ENCODE measurements at regions not wholly inside any gene's neighbourhood (a gene's known extent, or its start where the extent isn't known, plus 50 kb on each side); places are given as distances from the start of the nearest gene placed in this dataset.

DNA sequence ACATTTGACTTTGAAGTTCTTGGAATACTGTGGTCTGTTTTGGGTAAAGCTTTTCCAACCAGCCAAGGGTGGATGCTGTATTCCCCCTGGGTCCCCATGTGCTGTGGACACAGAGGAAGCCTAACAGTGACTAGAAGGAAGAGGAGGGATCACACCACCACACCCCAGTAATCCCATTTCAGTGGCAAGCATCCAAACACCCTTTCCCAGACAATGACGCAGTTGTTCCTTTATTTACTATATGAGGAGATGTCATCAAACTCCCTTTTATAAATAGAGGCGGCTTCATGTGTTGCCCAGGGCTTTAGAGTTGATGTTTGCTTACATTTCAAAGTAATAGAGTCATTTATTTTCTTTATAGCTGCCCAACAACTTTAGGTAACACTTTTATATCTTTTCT, 959.4 kb upstream of the GYPC start:
- TF ChIP-seq, protein P1, sequence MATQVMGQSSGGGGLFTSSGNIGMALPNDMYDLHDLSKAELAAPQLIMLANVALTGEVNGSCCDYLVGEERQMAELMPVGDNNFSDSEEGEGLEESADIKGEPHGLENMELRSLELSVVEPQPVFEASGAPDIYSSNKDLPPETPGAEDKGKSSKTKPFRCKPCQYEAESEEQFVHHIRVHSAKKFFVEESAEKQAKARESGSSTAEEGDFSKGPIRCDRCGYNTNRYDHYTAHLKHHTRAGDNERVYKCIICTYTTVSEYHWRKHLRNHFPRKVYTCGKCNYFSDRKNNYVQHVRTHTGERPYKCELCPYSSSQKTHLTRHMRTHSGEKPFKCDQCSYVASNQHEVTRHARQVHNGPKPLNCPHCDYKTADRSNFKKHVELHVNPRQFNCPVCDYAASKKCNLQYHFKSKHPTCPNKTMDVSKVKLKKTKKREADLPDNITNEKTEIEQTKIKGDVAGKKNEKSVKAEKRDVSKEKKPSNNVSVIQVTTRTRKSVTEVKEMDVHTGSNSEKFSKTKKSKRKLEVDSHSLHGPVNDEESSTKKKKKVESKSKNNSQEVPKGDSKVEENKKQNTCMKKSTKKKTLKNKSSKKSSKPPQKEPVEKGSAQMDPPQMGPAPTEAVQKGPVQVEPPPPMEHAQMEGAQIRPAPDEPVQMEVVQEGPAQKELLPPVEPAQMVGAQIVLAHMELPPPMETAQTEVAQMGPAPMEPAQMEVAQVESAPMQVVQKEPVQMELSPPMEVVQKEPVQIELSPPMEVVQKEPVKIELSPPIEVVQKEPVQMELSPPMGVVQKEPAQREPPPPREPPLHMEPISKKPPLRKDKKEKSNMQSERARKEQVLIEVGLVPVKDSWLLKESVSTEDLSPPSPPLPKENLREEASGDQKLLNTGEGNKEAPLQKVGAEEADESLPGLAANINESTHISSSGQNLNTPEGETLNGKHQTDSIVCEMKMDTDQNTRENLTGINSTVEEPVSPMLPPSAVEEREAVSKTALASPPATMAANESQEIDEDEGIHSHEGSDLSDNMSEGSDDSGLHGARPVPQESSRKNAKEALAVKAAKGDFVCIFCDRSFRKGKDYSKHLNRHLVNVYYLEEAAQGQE (IDR thresholded peaks at IDR 0.05) = no peak
- TF ChIP-seq, protein P2, sequence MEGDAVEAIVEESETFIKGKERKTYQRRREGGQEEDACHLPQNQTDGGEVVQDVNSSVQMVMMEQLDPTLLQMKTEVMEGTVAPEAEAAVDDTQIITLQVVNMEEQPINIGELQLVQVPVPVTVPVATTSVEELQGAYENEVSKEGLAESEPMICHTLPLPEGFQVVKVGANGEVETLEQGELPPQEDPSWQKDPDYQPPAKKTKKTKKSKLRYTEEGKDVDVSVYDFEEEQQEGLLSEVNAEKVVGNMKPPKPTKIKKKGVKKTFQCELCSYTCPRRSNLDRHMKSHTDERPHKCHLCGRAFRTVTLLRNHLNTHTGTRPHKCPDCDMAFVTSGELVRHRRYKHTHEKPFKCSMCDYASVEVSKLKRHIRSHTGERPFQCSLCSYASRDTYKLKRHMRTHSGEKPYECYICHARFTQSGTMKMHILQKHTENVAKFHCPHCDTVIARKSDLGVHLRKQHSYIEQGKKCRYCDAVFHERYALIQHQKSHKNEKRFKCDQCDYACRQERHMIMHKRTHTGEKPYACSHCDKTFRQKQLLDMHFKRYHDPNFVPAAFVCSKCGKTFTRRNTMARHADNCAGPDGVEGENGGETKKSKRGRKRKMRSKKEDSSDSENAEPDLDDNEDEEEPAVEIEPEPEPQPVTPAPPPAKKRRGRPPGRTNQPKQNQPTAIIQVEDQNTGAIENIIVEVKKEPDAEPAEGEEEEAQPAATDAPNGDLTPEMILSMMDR (IDR thresholded peaks at IDR 0.05; ENCODE audit: low read depth, low read length, missing input control) = no peak
- TF ChIP-seq, protein P3, sequence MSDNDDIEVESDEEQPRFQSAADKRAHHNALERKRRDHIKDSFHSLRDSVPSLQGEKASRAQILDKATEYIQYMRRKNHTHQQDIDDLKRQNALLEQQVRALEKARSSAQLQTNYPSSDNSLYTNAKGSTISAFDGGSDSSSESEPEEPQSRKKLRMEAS (IDR thresholded peaks at IDR 0.05) = no peak
